ENCODE measurements at regions not wholly inside any gene's neighbourhood (a gene's known extent, or its start where the extent isn't known, plus 50 kb on each side); places are given as distances from the start of the nearest gene placed in this dataset.

DNA sequence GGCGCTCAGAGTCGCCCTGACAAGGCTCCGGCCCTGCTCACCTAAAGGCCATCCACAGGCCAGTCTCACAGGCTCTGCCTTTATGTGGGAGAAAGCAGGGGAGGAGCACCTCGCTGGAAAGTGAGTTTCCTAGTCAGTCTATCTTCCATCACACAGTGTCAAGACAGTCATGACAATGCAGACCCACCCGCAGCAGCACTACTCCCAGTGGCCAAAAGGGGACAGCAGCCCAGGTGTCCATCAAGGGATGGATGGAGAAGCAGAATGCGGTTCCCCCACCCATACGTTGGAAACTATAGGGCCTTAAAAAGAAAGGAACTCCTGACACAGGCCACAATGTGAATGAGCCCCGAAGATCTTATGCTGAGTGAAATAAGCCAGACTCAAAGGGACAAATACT is 226.8 kb downstream of the ENGASE start:
- TF ChIP-seq EZH2 (IDR thresholded peaks at IDR 0.05; ENCODE audit: low read depth), result no peak
- TF ChIP-seq, protein P1, sequence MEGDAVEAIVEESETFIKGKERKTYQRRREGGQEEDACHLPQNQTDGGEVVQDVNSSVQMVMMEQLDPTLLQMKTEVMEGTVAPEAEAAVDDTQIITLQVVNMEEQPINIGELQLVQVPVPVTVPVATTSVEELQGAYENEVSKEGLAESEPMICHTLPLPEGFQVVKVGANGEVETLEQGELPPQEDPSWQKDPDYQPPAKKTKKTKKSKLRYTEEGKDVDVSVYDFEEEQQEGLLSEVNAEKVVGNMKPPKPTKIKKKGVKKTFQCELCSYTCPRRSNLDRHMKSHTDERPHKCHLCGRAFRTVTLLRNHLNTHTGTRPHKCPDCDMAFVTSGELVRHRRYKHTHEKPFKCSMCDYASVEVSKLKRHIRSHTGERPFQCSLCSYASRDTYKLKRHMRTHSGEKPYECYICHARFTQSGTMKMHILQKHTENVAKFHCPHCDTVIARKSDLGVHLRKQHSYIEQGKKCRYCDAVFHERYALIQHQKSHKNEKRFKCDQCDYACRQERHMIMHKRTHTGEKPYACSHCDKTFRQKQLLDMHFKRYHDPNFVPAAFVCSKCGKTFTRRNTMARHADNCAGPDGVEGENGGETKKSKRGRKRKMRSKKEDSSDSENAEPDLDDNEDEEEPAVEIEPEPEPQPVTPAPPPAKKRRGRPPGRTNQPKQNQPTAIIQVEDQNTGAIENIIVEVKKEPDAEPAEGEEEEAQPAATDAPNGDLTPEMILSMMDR (conservative IDR thresholded peaks at IDR 0.05), result no peak
- Histone ChIP-seq H3K4me3 (no peak overlapping the region), H3K4me1 (replicated peaks; ENCODE audit: insufficient read depth) (no peaks in the 10 kb centered on the region), H3K4me2 (no peak overlapping the region), H4K20me1 (ENCODE audit: insufficient read depth) (no peaks in the 10 kb centered on the region), H3K27me3 (ENCODE audit: insufficient read depth, low read depth) (peaks cover 93% of the 10 kb centered on the region), H3K36me3 (ENCODE audit: low read depth) (no peaks in the 10 kb centered on the region), H3K9me2 (ENCODE audit: insufficient read depth) (no peaks in the 10 kb centered on the region), H3K27ac (no peak overlapping the region), H3K9me3 (ENCODE audit: insufficient read depth, low read depth) (no peaks in the 10 kb centered on the region), H2AFZ (no peak overlapping the region), H3F3A (ENCODE audit: insufficient read depth, low read depth) (no peaks in the 10 kb centered on the region), H3K79me2 (ENCODE audit: low read depth) (no peaks in the 10 kb centered on the region)
- intact Hi-C loops (cut with micrococcal nuclease; ENCODE audit: unreplicated experiment), result no loop called here
- BruUV-seq (replicated peaks), result no TSS peak
- no peak for DNase-seq
- POLR2A ChIA-PET (ENCODE audit: unreplicated experiment), result no interaction called here
- CTCF ChIA-PET, result no interaction called here

DNA sequence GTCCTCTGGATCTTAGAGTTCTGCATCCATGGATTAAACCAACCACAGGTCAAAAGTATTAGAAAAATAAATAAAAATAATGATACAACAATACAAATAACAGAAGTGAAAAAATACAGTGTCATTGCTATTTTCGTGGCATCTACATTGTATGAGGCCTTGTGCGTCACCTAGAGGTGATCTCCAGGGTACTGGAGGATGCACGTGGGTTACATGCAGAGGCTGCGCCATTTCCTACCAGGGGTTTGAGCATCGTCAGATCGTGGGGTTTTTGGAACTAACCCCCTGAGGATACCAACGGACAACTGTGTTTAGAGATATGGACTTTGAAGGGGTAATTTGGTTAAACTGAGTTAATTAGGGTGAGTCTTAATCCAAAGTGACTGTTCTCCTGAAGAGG is 224.7 kb downstream of the ENGASE start:
- no peak for DNase-seq
- POLR2A ChIA-PET (ENCODE audit: unreplicated experiment), result no interaction called here
- Histone ChIP-seq H3K27ac (no peak overlapping the region), H2AFZ (no peak overlapping the region), H3F3A (ENCODE audit: insufficient read depth, low read depth) (no peaks in the 10 kb centered on the region), H4K20me1 (ENCODE audit: insufficient read depth) (no peaks in the 10 kb centered on the region), H3K4me3 (no peak overlapping the region), H3K36me3 (ENCODE audit: low read depth) (no peaks in the 10 kb centered on the region), H3K4me1 (replicated peaks; ENCODE audit: insufficient read depth) (no peaks in the 10 kb centered on the region), H3K9me2 (ENCODE audit: insufficient read depth) (no peaks in the 10 kb centered on the region), H3K9me3 (ENCODE audit: insufficient read depth, low read depth) (no peaks in the 10 kb centered on the region), H3K79me2 (ENCODE audit: low read depth) (no peaks in the 10 kb centered on the region), H3K4me2 (no peak overlapping the region), H3K27me3 (ENCODE audit: insufficient read depth, low read depth) (peaks cover 75% of the 10 kb centered on the region)
- no TSS peak for BruUV-seq (replicated peaks)
- intact Hi-C loops (cut with micrococcal nuclease; ENCODE audit: unreplicated experiment), result no loop called here
- no peak for TF ChIP-seq EZH2 (IDR thresholded peaks at IDR 0.05; ENCODE audit: low read depth)
- TF ChIP-seq, protein P1 (conservative IDR thresholded peaks at IDR 0.05), result no peak
- CTCF ChIA-PET, result no interaction called here

DNA sequence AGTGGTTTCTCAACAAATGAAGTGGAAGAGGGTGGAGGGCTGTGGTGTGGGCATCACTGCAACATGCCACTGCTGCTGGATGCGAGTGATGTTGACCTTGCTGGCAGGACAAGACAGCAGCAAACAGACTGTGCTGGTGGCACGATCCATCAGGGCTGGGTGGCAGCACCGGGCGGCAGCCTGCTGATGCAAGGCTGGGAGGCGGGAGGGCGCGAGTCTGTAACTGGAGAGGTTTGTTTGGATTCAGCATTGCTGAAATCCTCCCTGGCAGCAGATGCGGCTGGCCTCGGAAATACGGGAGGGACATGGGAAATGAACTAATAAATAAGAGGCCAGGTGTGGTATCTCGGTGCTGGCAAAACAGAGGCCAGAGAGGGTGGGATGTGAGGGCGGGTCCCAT is 224.2 kb downstream of the ENGASE start:
- Histone ChIP-seq H3K9me3 (ENCODE audit: insufficient read depth, low read depth) (no peaks in the 10 kb centered on the region), H3K4me3 (no peak overlapping the region), H3K36me3 (ENCODE audit: low read depth) (no peaks in the 10 kb centered on the region), H3K4me1 (replicated peaks; ENCODE audit: insufficient read depth) (no peaks in the 10 kb centered on the region), H3K79me2 (ENCODE audit: low read depth) (no peaks in the 10 kb centered on the region), H2AFZ (no peak overlapping the region), H3K9me2 (ENCODE audit: insufficient read depth) (no peaks in the 10 kb centered on the region), H4K20me1 (ENCODE audit: insufficient read depth) (no peaks in the 10 kb centered on the region), H3K27ac (no peak overlapping the region), H3F3A (ENCODE audit: insufficient read depth, low read depth) (no peaks in the 10 kb centered on the region), H3K27me3 (ENCODE audit: insufficient read depth, low read depth) (peaks cover 78% of the 10 kb centered on the region), H3K4me2 (no peak overlapping the region)
- BruUV-seq (replicated peaks), result no TSS peak
- ChIA-PET POLR2A (ENCODE audit: unreplicated experiment) (no interaction called here), CTCF (no interaction called here)
- TF ChIP-seq, protein P1 (conservative IDR thresholded peaks at IDR 0.05), result no peak
- no peak for TF ChIP-seq EZH2 (IDR thresholded peaks at IDR 0.05; ENCODE audit: low read depth)
- DNase-seq, result no peak
- intact Hi-C loops (cut with micrococcal nuclease; ENCODE audit: unreplicated experiment), result no loop called here
